ENCODE measurements at regions not wholly inside any gene's neighbourhood (a gene's known extent, or its start where the extent isn't known, plus 50 kb on each side); places are given as distances from the start of the nearest gene placed in this dataset.

DNA sequence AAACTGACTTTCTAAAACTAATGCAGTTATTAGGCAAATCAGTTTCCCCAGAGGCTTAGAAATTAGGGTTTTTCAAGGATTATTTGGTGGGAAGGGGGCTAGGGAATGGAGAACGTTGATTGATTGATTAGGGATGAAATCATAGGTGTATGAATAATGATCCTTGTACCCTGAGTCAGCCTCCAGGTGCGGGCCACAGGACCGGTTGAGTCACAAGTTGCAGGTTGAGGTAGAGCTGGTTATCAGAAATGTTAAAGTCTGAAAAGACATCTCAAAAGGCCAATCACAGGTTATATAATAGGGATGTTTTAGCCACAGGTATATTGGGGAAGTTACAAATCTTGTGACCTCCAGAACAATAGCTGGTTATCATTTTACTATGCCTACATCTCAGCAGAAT, 341.8 kb upstream of the GULP1 start:
- POLR2A ChIA-PET (ENCODE audit: partially characterized antibody) = no interaction called here
- Histone ChIP-seq H2BK20ac (ENCODE audit: low read length) (no peak overlapping the region), H3K18ac (ENCODE audit: extremely low read depth, low read length) (no peak overlapping the region), H2BK120ac (replicated peaks; ENCODE audit: low read depth, low read length) (no peak overlapping the region), H3K4me2 (ENCODE audit: insufficient read depth in 1 of 2, low read depth in 2 of 2, low read length in 2 of 2) (no peak overlapping the region), H3K56ac (replicated peaks; ENCODE audit: insufficient read length, low read depth, low read length) (no peak overlapping the region), H3K4ac (replicated peaks; ENCODE audit: insufficient read length, low read depth, low read length) (no peak overlapping the region), H2BK15ac (ENCODE audit: low read length) (no peak overlapping the region), H4K20me1 (replicated peaks in 1 of 2; ENCODE audit: control insufficient read depth in 1 of 2, insufficient read depth in 2 of 2, low read length in 2 of 2) (no peaks in the 10 kb centered on the region), H3K36me3 (ENCODE audit: control insufficient read depth in 2 of 4, insufficient read depth in 4 of 4, low read length in 3 of 4) (no peaks in the 10 kb centered on the region), H3K79me1 (ENCODE audit: low read depth, low read length) (no peaks in the 10 kb centered on the region), H3K14ac (ENCODE audit: insufficient read length) (no peak overlapping the region), H2BK12ac (ENCODE audit: low read depth, low read length) (no peak overlapping the region), H4K5ac (ENCODE audit: insufficient read length, low read depth, low read length) (no peak overlapping the region), H3K9ac (replicated peaks in 1 of 4; ENCODE audit: extremely low read depth in 1 of 4, low read depth in 3 of 4, low read length in 3 of 4) (no peak overlapping the region), H3K27ac (ENCODE audit: low read depth, low read length) (no peak overlapping the region), H3K23ac (ENCODE audit: insufficient read length) (no peak overlapping the region), H2AK5ac (ENCODE audit: low read depth, low read length) (no peak overlapping the region), H3K4me3 (ENCODE audit: extremely low read depth in 1 of 4, insufficient read depth in 2 of 4, low read depth in 3 of 4, low read length in 4 of 4) (no peak overlapping the region), H3K79me2 (ENCODE audit: control insufficient read depth in 1 of 2, insufficient read depth in 2 of 2, low read length in 2 of 2) (no peaks in the 10 kb centered on the region), H4K91ac (replicated peaks; ENCODE audit: insufficient read length, low read length) (no peak overlapping the region), H3K9me3 (ENCODE audit: insufficient read depth in 2 of 2, low read depth in 1 of 2, low read length in 1 of 2) (peaks cover 0 to 10% of the 10 kb centered on the region in 2 experiments; a peak in 1 of 4 replicates), H2AFZ (ENCODE audit: low read length) (no peak overlapping the region), H3K4me1 (replicated peaks in 1 of 4; ENCODE audit: control insufficient read depth in 3 of 4, insufficient read depth in 4 of 4, low read length in 3 of 4) (no peaks in the 10 kb centered on the region), H2BK5ac (ENCODE audit: low read depth, low read length) (no peak overlapping the region), H3K27me3 (replicated peaks in 1 of 4; ENCODE audit: control insufficient read depth in 3 of 4, extremely low read depth in 1 of 4, insufficient read depth in 3 of 4, low read length in 3 of 4) (no peaks in the 10 kb centered on the region), H4K8ac (ENCODE audit: extremely low read depth, insufficient read depth, low read length) (no peak overlapping the region), H3K23me2 (ENCODE audit: low read depth, low read length) (no peaks in the 10 kb centered on the region)
- WGBS, 2 experiments (ENCODE audit: extremely low coverage in 1 of 2, insufficient coverage in 1 of 2, insufficient read length in 1 of 2, insufficient replicate concordance in 2 of 2, low coverage in 1 of 2, low lambda C conversion rate in 2 of 2, missing lambda C conversion rate in 1 of 2) = 93 to 100% methylated on average over 1 to 3 of the region's 3 CpGs
- CTCF ChIA-PET (ENCODE audit: partially characterized antibody) = interaction anchor here (0.9 to 1.3 kb wide), 2 partner anchors 21 to 354 kb away, joined by 3 to 5 read pairs; no protein-coding TSS in a partner anchor
- FAIRE-seq (no peak), DNase-seq (ENCODE audit: low read depth in 1 of 2, low spot score in 2 of 2) (no peak)
- TF ChIP-seq SUZ12 (IDR thresholded peaks at IDR 0.05; ENCODE audit: low read length) (no peak), CREB1 (IDR thresholded peaks at IDR 0.05) (no peak), POU5F1 (IDR thresholded peaks at IDR 0.05; ENCODE audit: low read depth, low read length) (no peak)

All from H1 (cell line).